ENCODE measurements at regions not wholly inside any gene's neighbourhood (a gene's known extent, or its start where the extent isn't known, plus 50 kb on each side); places are given as distances from the start of the nearest gene placed in this dataset.
"Not testable (repeated sequence)": the region's sequence is repeated elsewhere in the genome, so short reads cannot be mapped to it uniquely, and the experiment has no call there.

GRCh38 chr6:48959251-48960060 lies 503.6 kb downstream of the MMUT start:
- Histone ChIP-seq H3K27ac (no peak overlapping the region), H3K9me3 (no peaks in the 10 kb centered on the region), H3K27me3 (no peaks in the 10 kb centered on the region), H3K4me1 (no peaks in the 10 kb centered on the region), H3K4me3 (no peak overlapping the region), H3K36me3 (no peaks in the 10 kb centered on the region)
- intact Hi-C loops (cut with DNase I): no loop called here
- no peak for DNase-seq
- 59 to 65% methylated on average over 6 of the region's 6 CpGs for WGBS, 2 donors
- TF ChIP-seq POLR2A (IDR thresholded peaks at IDR 0.05): no peak
- TF ChIP-seq, protein P1, sequence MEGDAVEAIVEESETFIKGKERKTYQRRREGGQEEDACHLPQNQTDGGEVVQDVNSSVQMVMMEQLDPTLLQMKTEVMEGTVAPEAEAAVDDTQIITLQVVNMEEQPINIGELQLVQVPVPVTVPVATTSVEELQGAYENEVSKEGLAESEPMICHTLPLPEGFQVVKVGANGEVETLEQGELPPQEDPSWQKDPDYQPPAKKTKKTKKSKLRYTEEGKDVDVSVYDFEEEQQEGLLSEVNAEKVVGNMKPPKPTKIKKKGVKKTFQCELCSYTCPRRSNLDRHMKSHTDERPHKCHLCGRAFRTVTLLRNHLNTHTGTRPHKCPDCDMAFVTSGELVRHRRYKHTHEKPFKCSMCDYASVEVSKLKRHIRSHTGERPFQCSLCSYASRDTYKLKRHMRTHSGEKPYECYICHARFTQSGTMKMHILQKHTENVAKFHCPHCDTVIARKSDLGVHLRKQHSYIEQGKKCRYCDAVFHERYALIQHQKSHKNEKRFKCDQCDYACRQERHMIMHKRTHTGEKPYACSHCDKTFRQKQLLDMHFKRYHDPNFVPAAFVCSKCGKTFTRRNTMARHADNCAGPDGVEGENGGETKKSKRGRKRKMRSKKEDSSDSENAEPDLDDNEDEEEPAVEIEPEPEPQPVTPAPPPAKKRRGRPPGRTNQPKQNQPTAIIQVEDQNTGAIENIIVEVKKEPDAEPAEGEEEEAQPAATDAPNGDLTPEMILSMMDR (IDR thresholded peaks at IDR 0.05): no peak

GRCh38 chr6:48957781-48958180 lies 505.3 kb downstream of the MMUT start:
- H3K4me1 ChIP-seq: no peaks in the 10 kb centered on the region
- H3K9me3 ChIP-seq: no peaks in the 10 kb centered on the region
- 67 to 78% methylated on average over 5 of the region's 5 CpGs for WGBS, 2 donors
- no peak overlapping the region for H3K27ac ChIP-seq
- TF ChIP-seq POLR2A (IDR thresholded peaks at IDR 0.05): no peak
- TF ChIP-seq, protein P1 (IDR thresholded peaks at IDR 0.05): no peak
- no peaks in the 10 kb centered on the region for H3K36me3 ChIP-seq
- no peak for DNase-seq
- intact Hi-C loops (cut with DNase I): no loop called here
- no peaks in the 10 kb centered on the region for H3K27me3 ChIP-seq
- no peak overlapping the region for H3K4me3 ChIP-seq

DNA sequence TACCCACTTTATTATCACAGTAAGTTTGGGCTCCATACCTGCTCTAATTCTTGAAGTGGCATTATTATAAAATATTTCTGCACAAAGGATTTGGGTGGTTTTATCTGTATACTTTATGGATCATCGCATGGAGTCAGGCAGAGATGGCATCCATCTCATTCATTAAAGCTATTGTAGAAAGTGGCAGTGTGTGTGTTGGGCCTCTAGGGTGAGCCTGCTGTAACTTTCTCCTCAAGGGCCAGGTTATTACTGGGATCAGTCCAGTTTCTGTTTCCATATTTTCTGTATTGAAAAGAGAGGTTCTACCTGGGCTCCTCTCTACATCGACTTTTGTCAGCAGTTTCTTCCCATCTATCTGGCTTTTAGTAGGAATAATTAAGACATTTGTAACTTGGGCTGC lies 511.1 kb downstream of the MMUT start:
- DNase-seq: no peak
- H3K4me3 ChIP-seq: no peak overlapping the region
- no peaks in the 10 kb centered on the region for H3K36me3 ChIP-seq
- intact Hi-C loops (cut with DNase I): no loop called here
- no peak for TF ChIP-seq POLR2A (IDR thresholded peaks at IDR 0.05)
- TF ChIP-seq, protein P1 (IDR thresholded peaks at IDR 0.05): no peak
- H3K27me3 ChIP-seq: no peaks in the 10 kb centered on the region
- no peaks in the 10 kb centered on the region for H3K4me1 ChIP-seq
- 88 to 91% methylated on average over 2 of the region's 2 CpGs for WGBS, 2 donors
- no peaks in the 10 kb centered on the region for H3K9me3 ChIP-seq
- no peak overlapping the region for H3K27ac ChIP-seq

DNA sequence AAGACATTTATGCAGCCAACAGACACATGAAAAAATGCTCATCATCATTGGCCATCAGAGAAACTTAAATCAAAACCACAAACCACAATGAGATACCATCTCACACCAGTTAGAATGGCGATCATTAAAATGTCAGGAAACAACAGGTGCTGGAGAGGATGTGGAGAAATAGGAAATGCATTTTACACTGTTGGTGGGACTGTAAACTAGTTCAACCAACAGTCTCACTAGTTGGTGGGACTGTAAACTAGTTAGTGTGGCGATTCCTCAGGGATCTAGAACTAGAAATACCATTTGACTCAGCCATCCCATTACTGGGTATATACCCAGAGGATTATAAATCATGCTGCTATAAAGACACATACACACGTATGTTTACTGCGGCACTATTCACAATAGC lies 518.8 kb downstream of the MMUT start:
- WGBS, 2 donors: 81 to 85% methylated on average over 4 of the region's 4 CpGs

GRCh38 chr6:48933136-48933535 lies 529.9 kb downstream of the MMUT start:
- no peak for DNase-seq
- no peak overlapping the region for H3K27ac ChIP-seq
- intact Hi-C loops (cut with DNase I): no loop called here

More for the DNA sequence above, 518.8 kb downstream of the MMUT start:
- H3K27me3 ChIP-seq; H3K27ac ChIP-seq; H3K9me3 ChIP-seq; DNase-seq; H3K36me3 ChIP-seq; H3K4me1 ChIP-seq; intact Hi-C loops (cut with DNase I); H3K4me3 ChIP-seq: not testable (repeated sequence)

More at GRCh38 chr6:48933136-48933535, 529.9 kb downstream of the MMUT start:
- H3K4me1 ChIP-seq: no peaks in the 10 kb centered on the region
- no peak overlapping the region for H3K4me3 ChIP-seq
- H3K27me3 ChIP-seq: no peaks in the 10 kb centered on the region
- TF ChIP-seq, protein P1 (IDR thresholded peaks at IDR 0.05): no peak
- no peak for TF ChIP-seq POLR2A (IDR thresholded peaks at IDR 0.05)
- no peaks in the 10 kb centered on the region for H3K9me3 ChIP-seq
- no peaks in the 10 kb centered on the region for H3K36me3 ChIP-seq
